Panc1 (cell line): ENCODE measurements at regions not wholly inside any gene's neighbourhood (a gene's known extent, or its start where the extent isn't known, plus 50 kb on each side); places are given as distances from the start of the nearest gene placed in this dataset.

Source experiments
- ATAC-seq: fragments of 200-7000 bp; cut with Tn5 transposase; 2 replicates; pipeline ENCODE4 v1.9.1; 2020; ENCODE audit warnings: mild to moderate bottlenecking, moderate library complexity
- BruUV-seq: library from RNA; stranded (reverse); fragments of 400-500 nt; replicated peaks from 2 replicates; lab custom pipeline; 2021; lab: Mats Ljungman, UMichigan
- CTCF ChIA-PET: fragments of 300-600 bp; sonication (Branson Sonifier 250); formaldehyde crosslinking; loops from one replicate; lab custom pipeline; 2022; ENCODE audit warnings: antibody characterized with exemption; lab: Charles Lee
- POLR2A ChIA-PET: fragments of 300-600 bp; sonication (Branson Sonifier 250); formaldehyde crosslinking; loops from one replicate; lab custom pipeline; 2022; ENCODE audit warnings: antibody characterized with exemption; lab: Charles Lee
- DNase-seq: peaks from one replicate; pipeline ENCODE4 v3.0.0-alpha.2; 2010; ENCODE audit warnings: low read depth, low spot score
- H3K27ac ChIP-seq: 2 replicates; pipeline ENCODE4 v1.5.1; 2011; ENCODE audit warnings: mild to moderate bottlenecking, low read length, inconsistent platforms
- H3K27me3 ChIP-seq: fragments of 200-500 bp; sonication (Bioruptor generic); 2 replicates; pipeline ENCODE4 v1.6.0; 2014; ENCODE audit warnings: low read length, inconsistent platforms; ENCODE audit not compliant: control insufficient read depth, insufficient read depth
- H3K36me3 ChIP-seq: fragments of 200-500 bp; sonication (Bioruptor generic); 2 replicates; pipeline ENCODE4 v1.5.1; 2014; ENCODE audit warnings: inconsistent platforms, mild to moderate bottlenecking, low read length, moderate library complexity; ENCODE audit not compliant: control insufficient read depth, insufficient read depth
- H3K4me1 ChIP-seq: 2 replicates; pipeline ENCODE4 v1.5.1; 2011; ENCODE audit warnings: inconsistent platforms, mild to moderate bottlenecking, low read length, moderate library complexity; ENCODE audit not compliant: control insufficient read depth, insufficient read depth
- H3K4me3 ChIP-seq, 2 experiments: 2 replicates each; pipeline ENCODE4 v1.5.1; 2011 to 2012; ENCODE audit warnings: low read depth in 2 of 2, low read length in 2 of 2, mild to moderate bottlenecking in 2 of 2, inconsistent platforms in 1 of 2, moderate library complexity in 1 of 2
- H3K9me3 ChIP-seq: fragments of 200-500 bp; sonication (Bioruptor generic); 2 replicates; pipeline ENCODE4 v1.5.1; 2014; ENCODE audit warnings: low read depth, mild to moderate bottlenecking, inconsistent platforms, low read length, moderate library complexity; ENCODE audit not compliant: control insufficient read depth, insufficient read depth
- CTCF ChIP-seq: fragments of 450-650 bp; IDR thresholded peaks from 2 replicates; pipeline ENCODE4 v1.5.1; 2017; ENCODE audit warnings: mild to moderate bottlenecking
- POLR2AphosphoS5 ChIP-seq: IDR thresholded peaks from 2 replicates; pipeline ENCODE4 v1.6.1; 2012; ENCODE audit warnings: mild to moderate bottlenecking, low read depth, low read length, moderate library complexity
- REST ChIP-seq, 2 experiments: IDR thresholded peaks; 2 replicates each; pipeline ENCODE4 v1.6.1; 2011 to 2012; ENCODE audit warnings: low read depth in 2 of 2, control low read depth in 1 of 2, low read length in 1 of 2, mild to moderate bottlenecking in 1 of 2, moderate library complexity in 1 of 2; ENCODE audit not compliant: insufficient read depth in 1 of 2
- SIN3A ChIP-seq: IDR thresholded peaks from 2 replicates; pipeline ENCODE4 v1.6.1; 2012; ENCODE audit warnings: low read depth, mild to moderate bottlenecking, low read length, moderate library complexity, borderline replicate concordance; ENCODE audit not compliant: insufficient read depth
- TCF7L2 ChIP-seq: IDR thresholded peaks from 2 replicates; pipeline ENCODE4 v1.6.1; 2011; ENCODE audit warnings: mild to moderate bottlenecking, low read depth, low read length, inconsistent platforms
- in situ Hi-C: cut with HindIII; loops from 2 replicates; pipeline ENCODE4 v1.10.0; 2016; ENCODE audit warnings: low sequenced_read_pairs, low pct_unique_long_range_greater_than_20kb
- intact Hi-C: fragments of 100-400 bp; cut with micrococcal nuclease; formaldehyde crosslinking; loops from one replicate; pipeline ENCODE4 v1.10.0; 2022; ENCODE audit not compliant: unreplicated experiment

- ChIA-PET CTCF (no interaction called here), POLR2A (no interaction called here)
- TF ChIP-seq REST (IDR thresholded peaks at IDR 0.05; ENCODE audit: insufficient read depth in 1 of 2, low read depth in 2 of 2, low read length in 1 of 2), result no peak
- no peak for TF ChIP-seq TCF7L2
- TF ChIP-seq CTCF, result no peak
- TF ChIP-seq POLR2AphosphoS5, result no peak
- TF ChIP-seq SIN3A, result no peak
- H3K36me3 ChIP-seq, result no peaks in the 10 kb centered on the region
- in situ Hi-C loops (no loop called here), intact Hi-C loops (no loop called here)
- H3K4me3 ChIP-seq, result no peak overlapping the region
- no peaks in the 10 kb centered on the region for H3K4me1 ChIP-seq
- H3K27ac ChIP-seq, result no peak overlapping the region
- no peaks in the 10 kb centered on the region for H3K27me3 ChIP-seq
- ATAC-seq (no peak), DNase-seq (no peak)
- BruUV-seq, result no TSS peak
- H3K9me3 ChIP-seq, result no peaks in the 10 kb centered on the region
These were observed 69.5 kb upstream of the FOXN3 start for GRCh38 chr14:89486505-89486904.

GRCh38 chr14:89485264-89485663 is 68.2 kb upstream of the FOXN3 start:
- ChIA-PET CTCF (no interaction called here), POLR2A (no interaction called here)
- intact Hi-C loops, result no loop called here
- Histone ChIP-seq H3K36me3 (no peaks in the 10 kb centered on the region), H3K9me3 (no peaks in the 10 kb centered on the region), H3K4me1 (no peaks in the 10 kb centered on the region), H3K27me3 (no peaks in the 10 kb centered on the region), H3K27ac (no peak overlapping the region), H3K4me3 (no peak overlapping the region)
- in situ Hi-C loops, result no loop called here
- TF ChIP-seq POLR2AphosphoS5 (no peak), TCF7L2 (no peak), CTCF (no peak), REST (IDR thresholded peaks at IDR 0.05; ENCODE audit: insufficient read depth in 1 of 2, low read depth in 2 of 2, low read length in 1 of 2) (no peak), SIN3A (no peak)
- ATAC-seq (no peak), DNase-seq (no peak)
- no TSS peak for BruUV-seq
